Right lobe of liver (tissue), 6 donors: ENCODE measurements at regions not wholly inside any gene's neighbourhood (a gene's known extent, or its start where the extent isn't known, plus 50 kb on each side); places are given as distances from the start of the nearest gene placed in this dataset.

Source experiments
- ATAC-seq, 4 donors: fragments of 200-7000 bp; cut with Tn5 transposase; one replicate each; pipeline ENCODE4 v1.9.1; 2020; ENCODE audit warnings: mild to moderate bottlenecking in 4 of 4, moderate library complexity in 4 of 4
- DNase-seq, 3 donors: peaks; one replicate each; pipeline ENCODE4 v3.0.0-alpha.2; 2020
- H3K27ac ChIP-seq, 3 donors: fragments of 200-600 bp; one replicate each; pipeline ENCODE4 v1.8.0; 2022
- H3K27me3 ChIP-seq, 2 donors: fragments of 200-600 bp; one replicate each; pipeline ENCODE4 v1.8.0; 2022
- H3K36me3 ChIP-seq, 4 donors: fragments of 200-600 bp; sonication (generic) in 1 of 4; one replicate each; pipeline versions ENCODE4 v1.5.1 to v1.8.0; 2017 to 2022; ENCODE audit warnings: control low read depth in 1 of 4
- H3K4me1 ChIP-seq, 4 donors: fragments of 200-600 bp; sonication (generic) in 1 of 4; one replicate each; pipeline versions ENCODE4 v1.5.1 to v1.8.0; 2017 to 2022; ENCODE audit warnings: control low read depth in 1 of 4
- H3K4me3 ChIP-seq, 3 donors: fragments of 200-600 bp; one replicate each; pipeline ENCODE4 v1.8.0; 2022
- H3K9me3 ChIP-seq, 4 donors: fragments of 200-600 bp; sonication (generic) in 1 of 4; one replicate each; pipeline versions ENCODE4 v1.5.1 to v1.8.0; 2017 to 2022; ENCODE audit warnings: control low read depth in 1 of 4
- POLR2A ChIP-seq: fragments of 450-650 bp; IDR thresholded peaks from one replicate; pipeline ENCODE4 v1.6.1; 2017; ENCODE audit warnings: antibody characterized with exemption, mild to moderate bottlenecking
- WGBS: methylation state at CpG from one replicate; pipeline ENCODE4 v1.1.6; 2018; ENCODE audit warnings: low coverage, low lambda C conversion rate; ENCODE audit not compliant: insufficient coverage; ENCODE audit errors: missing lambda C conversion rate; 5-methylcytosine and 5-hydroxymethylcytosine counted together
- intact Hi-C, 2 donors: fragments of 100-400 bp; cut with DNase I; formaldehyde crosslinking; loops; one replicate each; pipeline versions ENCODE4 v1.11.2 to v1.14.1; 2022
- TF ChIP-seq, protein P1 (sequence below), 4 donors: fragments of 200-600 bp in 3 of 4; fragments of 450-650 bp in 1 of 4; IDR thresholded peaks; one replicate each; pipeline versions ENCODE4 v1.5.1 to v1.8.0; 2016 to 2022; ENCODE audit warnings: antibody characterized with exemption in 4 of 4, mild to moderate bottlenecking in 2 of 4
- donor health status: DM: no; HTN: yes; CAD: no.
- donor health status: DM: no; HTN: no; CAD: no.
- donor health status: DM: no; HTN: no; CAD: no.
- donor health status: DM: no; HTN: yes; CAD: no.
- donor health status: DM: no; HTN: yes; CAD: no.

DNA sequence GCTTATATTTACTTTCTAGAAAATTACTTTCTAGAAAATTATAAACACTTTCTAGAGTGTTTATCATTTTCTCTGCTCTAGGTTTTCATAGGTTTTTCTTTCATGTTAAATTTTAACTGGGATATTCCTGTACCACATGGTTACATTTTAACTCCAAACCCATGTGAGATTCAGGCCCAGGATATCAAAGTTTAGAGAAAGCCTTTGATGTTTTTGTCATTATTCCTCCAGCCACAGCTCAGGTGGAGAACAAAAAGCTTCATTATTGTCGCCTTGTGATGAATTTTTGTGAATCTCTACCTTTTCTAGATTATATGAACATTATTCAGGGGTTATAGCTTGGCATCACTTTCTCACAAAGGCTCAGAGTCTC, 816.0 kb downstream of the SQOR start:
- DNase-seq (no peak), ATAC-seq (no peak)
- TF ChIP-seq, protein P1, sequence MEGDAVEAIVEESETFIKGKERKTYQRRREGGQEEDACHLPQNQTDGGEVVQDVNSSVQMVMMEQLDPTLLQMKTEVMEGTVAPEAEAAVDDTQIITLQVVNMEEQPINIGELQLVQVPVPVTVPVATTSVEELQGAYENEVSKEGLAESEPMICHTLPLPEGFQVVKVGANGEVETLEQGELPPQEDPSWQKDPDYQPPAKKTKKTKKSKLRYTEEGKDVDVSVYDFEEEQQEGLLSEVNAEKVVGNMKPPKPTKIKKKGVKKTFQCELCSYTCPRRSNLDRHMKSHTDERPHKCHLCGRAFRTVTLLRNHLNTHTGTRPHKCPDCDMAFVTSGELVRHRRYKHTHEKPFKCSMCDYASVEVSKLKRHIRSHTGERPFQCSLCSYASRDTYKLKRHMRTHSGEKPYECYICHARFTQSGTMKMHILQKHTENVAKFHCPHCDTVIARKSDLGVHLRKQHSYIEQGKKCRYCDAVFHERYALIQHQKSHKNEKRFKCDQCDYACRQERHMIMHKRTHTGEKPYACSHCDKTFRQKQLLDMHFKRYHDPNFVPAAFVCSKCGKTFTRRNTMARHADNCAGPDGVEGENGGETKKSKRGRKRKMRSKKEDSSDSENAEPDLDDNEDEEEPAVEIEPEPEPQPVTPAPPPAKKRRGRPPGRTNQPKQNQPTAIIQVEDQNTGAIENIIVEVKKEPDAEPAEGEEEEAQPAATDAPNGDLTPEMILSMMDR (IDR thresholded peaks at IDR 0.05), result no peak
- TF ChIP-seq POLR2A, result no peak
- no peaks in the 10 kb centered on the region for H3K4me1 ChIP-seq
- no peaks in the 10 kb centered on the region for H3K27me3 ChIP-seq
- no peak overlapping the region for H3K27ac ChIP-seq
- H3K4me3 ChIP-seq, result no peak overlapping the region
- no peaks in the 10 kb centered on the region for H3K9me3 ChIP-seq
- whole genome bisulfite sequencing, result 28% methylated on average over 1 of the region's 1 CpG
- intact Hi-C loops, result no loop called here
- no peaks in the 10 kb centered on the region for H3K36me3 ChIP-seq

DNA sequence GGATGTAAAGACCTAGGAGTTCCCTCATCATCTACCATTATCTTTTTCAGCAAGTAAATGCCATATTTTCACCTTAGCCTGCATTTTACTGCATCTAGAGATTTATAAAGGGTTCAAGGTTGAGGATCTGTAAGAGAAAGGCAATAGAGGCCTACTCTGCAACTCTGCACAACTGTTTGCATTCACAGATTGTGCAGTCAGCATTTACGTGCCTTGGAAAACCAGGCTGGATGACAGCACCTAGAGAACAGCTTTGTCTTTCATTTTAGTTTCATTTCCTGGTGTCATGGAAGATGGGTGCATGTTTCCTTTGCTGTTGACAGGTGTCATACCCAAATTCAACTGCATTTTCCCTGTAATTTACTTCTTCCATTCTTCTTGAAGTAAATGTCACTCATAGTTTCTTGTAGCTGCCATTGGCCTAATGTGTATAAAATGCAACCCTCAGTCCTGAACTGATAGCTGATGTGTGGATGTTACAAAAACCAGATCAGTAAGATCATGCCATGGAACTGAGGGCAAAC, 817.5 kb downstream of the SQOR start:
- TF ChIP-seq POLR2A, result no peak
- TF ChIP-seq, protein P1 (IDR thresholded peaks at IDR 0.05), result no peak
- no peak for DNase-seq
- no peak overlapping the region for H3K27ac ChIP-seq
- no peaks in the 10 kb centered on the region for H3K27me3 ChIP-seq
- ATAC-seq, result no peak
- intact Hi-C loops, result no loop called here
- 33% methylated on average over 1 of the region's 1 CpG for WGBS
- H3K9me3 ChIP-seq, result no peaks in the 10 kb centered on the region
- no peaks in the 10 kb centered on the region for H3K4me1 ChIP-seq
- no peaks in the 10 kb centered on the region for H3K36me3 ChIP-seq
- H3K4me3 ChIP-seq, result no peak overlapping the region

DNA sequence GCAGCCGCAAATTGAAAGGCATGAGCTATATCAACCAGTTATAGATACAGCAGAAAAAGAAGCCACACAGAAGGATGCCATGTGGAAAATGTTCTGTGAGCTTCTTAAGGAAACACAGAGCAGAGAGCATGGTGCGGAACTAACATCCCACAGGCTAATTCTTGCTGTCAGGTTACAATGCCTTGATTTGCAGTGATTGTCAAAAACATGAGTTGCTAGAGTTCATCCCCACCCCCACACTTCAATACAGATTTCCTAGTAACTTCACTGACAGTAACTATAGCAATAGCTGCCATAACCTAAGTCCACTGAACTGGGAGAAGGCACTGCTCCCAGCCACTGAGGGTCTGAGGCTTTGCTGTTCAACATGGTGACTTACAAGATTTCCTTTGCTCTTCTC, 821.6 kb downstream of the SQOR start:
- no peak for ATAC-seq
- 50% methylated on average over 2 of the region's 2 CpGs for WGBS

DNA sequence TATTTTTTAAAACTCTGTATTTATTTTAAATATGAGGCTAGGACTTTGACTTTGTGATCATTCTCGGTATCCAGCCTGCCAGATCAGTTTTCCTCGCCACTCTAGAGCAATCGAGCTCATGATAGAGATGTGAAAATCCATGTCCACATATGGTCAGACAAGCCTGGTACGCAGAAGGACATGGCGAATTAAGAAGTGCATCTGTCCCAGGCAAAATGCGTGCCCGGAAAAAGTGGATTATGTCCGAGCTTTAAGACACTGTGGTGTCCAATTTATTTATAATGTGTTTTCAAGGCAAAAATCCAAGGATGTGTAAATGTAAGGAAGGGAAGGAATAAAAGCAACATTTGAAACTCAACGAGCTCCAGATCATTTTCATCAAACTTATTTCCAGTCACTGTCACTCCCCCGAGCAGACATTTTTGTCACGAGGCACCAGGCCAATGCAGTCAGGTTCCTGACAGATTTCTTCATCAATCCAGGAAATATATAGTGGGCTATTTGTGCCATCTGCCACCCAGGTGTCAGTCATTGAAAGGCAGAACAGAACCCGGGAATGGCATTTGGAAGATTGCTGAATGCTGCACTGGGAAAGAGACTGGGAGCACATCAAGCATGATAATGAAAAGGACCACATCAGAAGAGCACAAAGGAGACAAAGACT, 825.7 kb downstream of the SQOR start:
- ATAC-seq, result no peak
- H3K4me3 ChIP-seq, result no peak overlapping the region
- no peak for DNase-seq
- 73% methylated on average over 12 of the region's 12 CpGs for WGBS
- no peaks in the 10 kb centered on the region for H3K4me1 ChIP-seq
- no peak for TF ChIP-seq POLR2A
- TF ChIP-seq, protein P1 (IDR thresholded peaks at IDR 0.05), result no peak
- no peaks in the 10 kb centered on the region for H3K27me3 ChIP-seq
- intact Hi-C loops, result no loop called here
- H3K27ac ChIP-seq, result no peak overlapping the region
- no peaks in the 10 kb centered on the region for H3K36me3 ChIP-seq
- no peaks in the 10 kb centered on the region for H3K9me3 ChIP-seq

More for the DNA sequence above, 821.6 kb downstream of the SQOR start:
- TF ChIP-seq POLR2A, result no peak
- TF ChIP-seq, protein P1 (IDR thresholded peaks at IDR 0.05), result no peak
- Histone ChIP-seq H3K27me3 (no peaks in the 10 kb centered on the region), H3K4me3 (no peak overlapping the region), H3K4me1 (no peaks in the 10 kb centered on the region), H3K9me3 (no peaks in the 10 kb centered on the region), H3K27ac (no peak overlapping the region), H3K36me3 (no peaks in the 10 kb centered on the region)
- DNase-seq, result no peak
- intact Hi-C loops, result no loop called here
